GM18502 (cell line): ENCODE measurements at regions not wholly inside any gene's neighbourhood (a gene's known extent, or its start where the extent isn't known, plus 50 kb on each side); places are given as distances from the start of the nearest gene placed in this dataset.
"Not testable (repeated sequence)": the region's sequence is repeated elsewhere in the genome, so short reads cannot be mapped to it uniquely, and the experiment has no call there.

ENCODE experiments used
- ATAC-seq: cut with Tn5 transposase; IDR thresholded peaks from one replicate; pipeline ENCODE4 v1.9.1; 2021; ENCODE audit warnings: mild to moderate bottlenecking; ENCODE audit not compliant: unreplicated experiment, poor library complexity

DNA sequence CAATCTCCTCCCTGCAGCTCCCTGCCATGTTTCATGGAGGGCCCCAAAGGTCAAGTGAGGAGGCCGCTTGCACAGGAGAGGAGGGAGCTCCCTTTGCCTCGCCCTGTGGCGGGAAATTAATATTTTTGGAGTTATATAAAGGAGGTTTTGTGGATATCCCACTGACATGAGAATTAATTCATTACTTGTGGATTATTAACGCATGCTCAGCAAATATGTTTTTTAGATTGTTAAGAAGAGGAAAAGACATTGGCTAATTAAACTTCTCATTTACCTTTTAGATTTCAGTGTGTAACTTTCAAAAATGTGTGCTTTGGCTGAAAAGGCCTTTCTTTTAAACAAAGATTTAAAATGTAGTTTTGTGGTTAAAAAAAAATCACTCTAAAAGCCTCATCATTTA is 474.0 kb downstream of the SOCS6 start:
- ATAC-seq: no peak

DNA sequence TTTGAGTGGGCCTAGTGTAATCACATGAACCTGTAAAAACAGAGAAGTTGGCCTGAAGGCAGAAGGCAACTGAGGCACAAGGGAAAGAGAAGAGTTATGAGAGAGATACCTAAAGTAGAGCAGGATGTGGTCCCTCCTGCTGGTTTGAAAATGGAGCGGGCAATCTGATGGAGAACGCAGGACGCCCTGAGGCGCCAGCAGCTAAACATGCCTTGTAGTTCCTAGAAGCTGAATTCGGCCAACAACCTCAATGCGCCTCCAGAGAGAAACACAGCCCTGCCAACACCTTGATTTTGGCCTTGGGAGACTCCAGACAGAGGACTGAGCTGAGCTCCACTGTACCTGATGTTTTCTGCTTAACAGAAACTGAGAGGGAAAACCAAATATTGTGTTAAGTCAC is 469.9 kb downstream of the SOCS6 start:
- no peak for ATAC-seq

DNA sequence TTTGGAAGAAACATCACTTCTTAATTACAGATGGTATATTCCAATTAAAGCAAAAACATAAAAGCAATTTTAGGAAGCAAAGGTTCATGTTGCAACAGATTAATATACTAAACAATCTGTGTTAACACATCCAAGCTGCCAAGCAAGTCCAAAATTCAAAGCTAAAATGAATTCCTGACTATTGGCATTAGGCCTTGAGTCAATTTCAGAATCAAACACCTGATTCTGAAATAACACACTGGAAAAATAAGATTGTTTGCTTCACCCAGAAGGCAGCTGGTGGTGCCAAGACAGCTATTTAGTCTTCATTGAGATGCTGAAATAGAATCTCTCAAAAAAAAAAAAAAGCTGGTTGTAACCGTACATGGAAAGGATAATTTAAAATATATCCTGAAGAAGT is 465.6 kb downstream of the SOCS6 start:
- no peak for ATAC-seq

DNA sequence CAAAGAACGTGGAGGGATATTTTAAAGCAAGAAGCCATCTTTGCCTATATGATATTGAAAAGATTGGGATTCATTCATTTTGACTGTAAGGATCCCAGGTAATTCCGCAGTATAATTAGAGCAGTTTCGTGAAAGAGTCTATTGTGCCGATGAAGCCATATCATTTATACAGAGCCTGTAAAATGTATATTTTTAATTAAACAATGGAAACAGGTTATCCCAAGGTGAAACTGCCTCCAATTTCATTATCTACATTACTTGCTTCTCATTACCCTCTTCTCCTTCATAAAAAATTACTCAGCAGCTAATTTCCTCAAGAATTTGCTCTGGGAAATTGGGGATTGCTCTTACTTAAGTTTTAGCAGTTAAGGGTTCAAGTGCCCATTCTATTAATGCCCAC is 444.1 kb downstream of the SOCS6 start:
- no peak for ATAC-seq

DNA sequence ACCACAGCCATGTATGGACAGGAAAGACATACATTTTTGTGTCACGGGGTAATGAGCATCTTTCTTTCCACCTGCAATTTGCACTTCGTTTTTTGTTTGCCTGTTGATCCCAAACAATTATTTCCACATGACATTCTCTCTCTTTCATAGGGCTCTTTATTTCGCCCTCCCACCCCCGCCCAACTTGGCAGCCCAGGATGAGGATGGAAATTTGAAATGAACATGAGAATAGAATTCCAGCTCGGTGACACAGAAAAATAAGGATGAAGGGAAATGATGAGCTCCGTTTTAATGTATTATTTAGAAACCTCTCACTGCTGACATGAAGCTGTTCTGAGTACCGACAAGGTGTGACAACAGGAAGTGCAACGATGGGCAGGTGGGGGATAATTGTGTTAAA is 443.3 kb downstream of the SOCS6 start:
- no peak for ATAC-seq

DNA sequence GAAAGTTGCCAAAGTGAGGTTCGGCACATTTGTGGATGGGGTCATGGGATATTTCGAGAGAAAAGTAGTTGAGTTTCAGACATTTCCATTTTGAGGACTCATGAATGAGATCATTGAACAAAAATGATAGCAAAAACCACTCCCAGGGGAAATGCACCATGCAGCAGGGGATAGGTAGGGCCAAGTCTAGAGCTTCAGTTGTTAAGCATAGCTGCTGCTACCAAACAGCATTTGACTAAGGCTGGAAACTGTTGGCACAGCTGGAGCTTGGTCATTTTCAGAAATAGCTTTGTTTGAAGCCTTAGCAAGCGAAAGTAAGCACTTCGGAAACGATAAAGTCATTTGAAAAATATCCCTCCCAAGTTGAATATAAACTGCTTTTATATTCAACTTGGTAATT is 431.8 kb downstream of the SOCS6 start:
- no peak for ATAC-seq

DNA sequence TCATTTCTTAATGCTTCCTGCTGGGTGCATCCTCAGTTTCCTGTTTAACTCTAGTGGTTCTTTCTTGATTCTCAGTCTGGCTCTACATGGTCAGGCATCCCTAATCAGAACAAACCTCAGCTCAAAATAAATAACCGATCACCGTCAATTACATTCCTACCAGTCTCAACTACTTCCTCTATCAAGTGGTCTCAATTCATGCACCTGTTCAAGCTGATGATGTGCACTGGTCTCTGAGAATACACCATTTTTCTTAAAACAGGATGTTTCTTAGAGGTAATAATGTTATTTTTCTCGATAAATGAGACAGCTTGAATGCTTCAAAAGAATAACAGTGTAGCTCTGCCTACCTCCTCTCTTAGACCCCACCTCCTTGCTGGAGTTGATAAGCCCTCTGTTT is 420.9 kb downstream of the SOCS6 start:
- ATAC-seq: no peak

DNA sequence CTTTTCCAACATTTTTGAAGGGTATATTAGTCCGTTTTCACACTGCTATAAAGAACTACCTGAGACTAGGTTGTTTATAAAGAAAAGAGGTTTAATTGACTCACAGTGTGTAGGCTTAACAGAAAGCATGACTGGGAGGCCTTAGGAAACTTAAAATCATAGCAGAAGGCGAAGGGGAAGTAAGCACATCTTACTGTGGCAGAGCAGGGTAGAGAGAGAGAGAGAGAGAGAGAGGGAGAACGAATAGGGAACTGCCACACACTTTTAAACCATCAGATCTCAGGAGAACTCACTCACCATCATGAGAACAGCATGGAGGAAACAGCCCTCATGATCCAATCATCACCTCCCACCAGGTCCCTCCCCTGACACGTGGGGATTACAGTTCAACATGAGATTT is 420.3 kb downstream of the SOCS6 start:
- no peak for ATAC-seq

DNA sequence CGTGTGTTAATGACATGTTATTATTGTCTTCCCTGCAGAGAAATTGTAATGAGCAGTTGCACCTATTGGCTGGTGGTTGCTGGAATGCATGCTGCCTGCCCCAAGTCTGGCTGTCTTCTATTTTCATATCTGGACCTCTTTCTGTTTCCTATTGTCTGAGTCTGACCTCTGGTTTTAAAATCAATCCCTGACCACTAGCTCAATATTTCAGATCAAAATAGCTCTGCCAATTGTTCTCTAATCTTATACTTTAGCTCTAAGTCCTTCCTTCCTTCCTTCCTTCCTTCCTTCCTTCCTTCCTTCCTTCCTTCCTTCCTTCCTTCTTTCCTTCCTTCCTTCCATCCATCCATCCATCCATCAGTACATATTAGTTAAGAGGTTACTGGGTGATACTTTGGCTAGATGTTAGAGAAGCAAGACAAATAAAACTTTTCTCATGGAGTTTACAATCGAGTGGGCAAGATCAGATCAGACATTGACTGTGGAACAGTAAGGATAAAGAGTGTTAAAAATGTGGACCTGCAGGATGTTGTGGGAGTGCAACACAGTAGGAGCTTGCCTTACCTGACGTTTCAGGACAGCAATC is 417.1 kb downstream of the SOCS6 start:
- no peak for ATAC-seq

DNA sequence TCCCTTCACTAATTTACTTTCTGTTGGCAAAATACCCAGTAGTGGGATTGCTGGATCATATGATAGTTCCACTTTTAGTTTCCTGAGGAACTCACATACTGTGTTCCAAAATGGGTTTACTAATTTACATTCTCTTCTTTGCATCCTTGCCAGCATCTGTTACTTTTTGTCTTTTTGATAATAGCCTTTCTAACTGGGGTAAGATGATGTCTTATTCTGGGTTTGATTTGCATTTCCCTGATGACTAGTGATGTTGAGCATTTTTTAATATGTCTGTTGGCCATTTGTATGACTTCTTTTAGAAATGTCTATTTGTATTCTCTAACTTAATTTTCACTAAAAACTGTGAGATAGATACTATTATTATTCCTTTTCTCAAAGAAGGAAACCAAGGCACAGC is 411.7 kb downstream of the SOCS6 start:
- no peak for ATAC-seq

DNA sequence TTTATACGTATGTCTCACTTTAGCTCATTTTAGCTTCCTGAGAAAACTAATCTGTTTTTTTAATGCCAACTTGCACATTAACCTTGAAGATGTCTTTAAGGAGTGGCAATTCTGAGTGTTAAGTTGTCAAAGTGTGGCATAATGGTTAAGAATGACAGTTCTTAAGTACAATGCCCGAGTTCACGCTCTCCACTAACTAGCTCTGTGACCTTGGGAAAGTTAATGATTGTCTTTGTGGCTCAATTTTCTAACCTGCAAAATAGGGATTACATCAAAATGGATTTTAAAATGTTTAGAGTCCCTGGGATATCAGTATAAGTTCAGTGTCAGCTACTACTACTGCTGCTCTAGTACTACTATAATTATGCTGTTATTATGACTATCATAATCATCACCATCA is 409.7 kb downstream of the SOCS6 start:
- ATAC-seq: no peak

DNA sequence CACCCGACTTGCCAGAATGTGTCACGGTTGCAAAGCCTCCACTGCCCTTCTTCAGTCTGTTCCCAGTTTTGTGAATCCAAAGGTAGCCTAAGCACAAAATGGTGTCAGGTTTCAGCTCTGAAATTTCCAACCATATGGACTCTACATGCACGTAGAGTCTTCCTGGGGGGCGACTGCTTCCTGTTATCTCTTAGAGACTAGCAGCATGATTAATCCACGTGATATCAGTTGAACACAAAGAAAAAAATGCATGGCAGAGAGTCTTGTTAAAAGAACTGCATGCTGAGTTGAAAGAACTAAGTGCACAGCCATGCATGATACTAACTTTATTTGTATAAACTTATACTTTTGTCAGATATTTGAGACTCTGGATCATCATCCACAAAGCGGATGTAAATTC is 404.4 kb downstream of the SOCS6 start:
- ATAC-seq: no peak

DNA sequence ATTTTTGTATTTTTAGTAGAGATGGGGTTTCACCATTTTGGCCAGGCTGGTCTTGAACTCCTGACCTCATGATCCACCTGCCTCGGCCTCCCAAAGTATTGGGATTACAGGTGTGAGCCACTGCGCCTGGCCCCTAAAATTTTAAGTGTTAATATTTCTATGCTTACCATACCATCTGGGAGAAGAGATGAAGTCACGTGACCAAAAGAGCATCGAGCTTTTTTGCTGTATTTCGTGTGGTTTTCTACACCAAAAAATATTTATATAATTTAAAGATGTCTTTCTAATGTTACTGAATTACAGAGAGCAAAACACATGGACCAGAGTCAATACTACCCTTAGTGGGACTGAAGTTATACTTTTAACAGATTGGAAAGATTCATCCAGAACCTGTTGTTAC is 400.9 kb downstream of the SOCS6 start:
- ATAC-seq: not testable (repeated sequence)

DNA sequence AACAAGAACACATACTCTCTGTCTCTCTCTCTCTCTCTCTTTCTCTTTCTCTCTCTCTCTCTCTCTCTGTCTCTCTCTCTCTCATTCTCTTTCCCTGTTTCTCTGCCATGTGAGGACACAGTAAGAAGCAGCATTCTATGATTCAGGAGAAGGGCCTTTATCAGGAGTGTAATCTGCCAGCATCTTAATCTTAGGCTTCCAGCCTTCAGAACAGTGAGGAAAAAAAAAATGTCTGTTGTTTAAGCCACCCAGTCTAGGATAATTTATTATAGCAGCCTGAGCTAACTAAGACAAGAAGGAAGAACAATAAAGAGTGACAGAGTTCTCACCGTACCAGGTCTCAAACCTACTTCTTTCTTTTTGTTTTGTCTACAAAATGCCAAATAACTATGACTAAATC is 399.4 kb downstream of the SOCS6 start:
- ATAC-seq: no peak

DNA sequence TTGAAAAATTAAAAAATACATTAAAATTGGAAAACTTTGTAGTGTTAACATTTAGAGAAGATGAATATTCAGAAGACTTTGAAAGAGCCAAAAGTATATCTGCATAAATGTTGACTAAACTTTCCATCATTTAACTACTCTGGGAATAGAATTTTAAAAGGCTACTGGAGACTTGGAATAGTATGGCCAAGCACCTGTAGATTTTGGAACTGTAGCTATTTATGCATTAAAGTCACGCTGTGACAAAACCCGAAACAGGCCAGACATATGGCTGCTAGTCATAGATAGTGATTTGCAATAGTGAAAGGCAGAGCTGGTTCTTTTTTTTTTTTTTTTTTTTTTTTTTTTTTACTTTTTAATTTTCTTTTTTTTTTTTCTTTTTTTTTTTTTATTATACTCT is 396.0 kb downstream of the SOCS6 start:
- ATAC-seq: no peak

DNA sequence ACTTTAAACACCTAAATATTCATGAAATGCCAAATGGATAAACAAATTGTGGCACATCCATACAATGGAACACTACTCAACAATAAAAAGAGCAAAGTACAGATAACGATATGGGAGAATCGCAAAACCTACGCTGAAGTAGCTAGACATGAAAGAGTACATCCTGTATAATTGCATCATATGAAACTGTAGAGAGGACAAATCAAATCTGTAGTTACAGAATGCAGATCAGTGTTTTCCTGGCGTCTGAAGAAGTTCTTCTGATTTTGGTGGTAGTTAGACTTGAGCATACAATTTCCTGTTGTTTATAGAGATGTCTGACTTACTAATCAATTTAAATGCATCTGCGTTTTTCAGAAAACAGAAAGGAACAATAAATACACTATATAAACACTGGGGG is 394.4 kb downstream of the SOCS6 start:
- ATAC-seq: no peak

DNA sequence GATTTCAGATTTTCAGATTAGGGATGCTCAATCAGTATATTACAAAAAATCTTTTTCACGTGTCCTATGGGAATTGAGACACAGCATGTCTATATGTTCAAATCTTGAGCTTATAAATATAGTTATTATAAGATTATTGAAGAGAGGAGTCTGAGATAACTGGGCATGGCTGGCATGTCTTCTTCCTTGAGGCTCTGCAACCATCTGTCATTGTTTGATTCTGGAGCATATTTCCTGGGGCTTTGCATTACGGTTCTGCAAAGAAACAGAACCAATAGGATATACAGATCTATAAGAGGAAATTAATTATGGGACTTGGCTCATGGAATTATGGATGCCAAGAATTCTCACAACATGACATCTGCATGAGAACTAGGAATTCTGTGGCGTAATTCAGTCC is 386.1 kb downstream of the SOCS6 start:
- no peak for ATAC-seq

DNA sequence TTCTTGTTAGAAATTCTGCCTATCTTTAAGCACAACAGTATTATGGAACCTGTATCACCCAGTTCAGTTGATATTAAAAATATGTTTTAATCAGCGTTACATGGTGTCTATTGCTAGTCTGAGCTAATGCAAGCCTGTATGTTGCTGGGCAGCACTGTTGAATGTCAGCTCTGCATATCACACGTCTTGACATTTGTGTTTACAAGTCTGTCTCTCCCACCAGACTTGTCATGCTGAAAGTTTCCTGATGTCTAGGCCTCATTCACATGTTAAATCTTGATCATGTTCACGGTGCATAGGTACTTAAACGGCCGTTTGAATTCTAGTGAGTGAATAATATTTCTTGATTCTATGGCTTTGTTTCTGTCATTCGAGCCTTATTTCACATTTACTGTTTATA is 385.0 kb downstream of the SOCS6 start:
- ATAC-seq: no peak

DNA sequence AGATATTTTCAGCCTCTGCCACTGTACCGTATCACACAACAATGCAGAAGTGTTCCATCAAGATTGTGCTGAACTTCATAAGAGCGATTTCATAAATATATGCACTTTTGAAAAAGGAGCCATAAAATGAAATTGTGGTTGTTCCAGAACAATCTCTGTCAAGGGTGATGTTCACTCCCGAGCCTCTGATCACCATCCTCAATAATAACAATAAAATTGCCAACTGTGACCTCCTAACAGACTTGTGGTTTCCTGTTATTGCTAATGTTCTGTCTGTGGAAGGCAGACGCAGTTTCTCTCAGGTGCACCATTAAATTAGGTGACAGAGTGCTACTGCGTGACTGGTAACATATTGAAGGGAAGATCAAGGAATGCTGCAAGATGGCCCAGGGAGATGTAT is 383.7 kb downstream of the SOCS6 start:
- ATAC-seq: no peak

DNA sequence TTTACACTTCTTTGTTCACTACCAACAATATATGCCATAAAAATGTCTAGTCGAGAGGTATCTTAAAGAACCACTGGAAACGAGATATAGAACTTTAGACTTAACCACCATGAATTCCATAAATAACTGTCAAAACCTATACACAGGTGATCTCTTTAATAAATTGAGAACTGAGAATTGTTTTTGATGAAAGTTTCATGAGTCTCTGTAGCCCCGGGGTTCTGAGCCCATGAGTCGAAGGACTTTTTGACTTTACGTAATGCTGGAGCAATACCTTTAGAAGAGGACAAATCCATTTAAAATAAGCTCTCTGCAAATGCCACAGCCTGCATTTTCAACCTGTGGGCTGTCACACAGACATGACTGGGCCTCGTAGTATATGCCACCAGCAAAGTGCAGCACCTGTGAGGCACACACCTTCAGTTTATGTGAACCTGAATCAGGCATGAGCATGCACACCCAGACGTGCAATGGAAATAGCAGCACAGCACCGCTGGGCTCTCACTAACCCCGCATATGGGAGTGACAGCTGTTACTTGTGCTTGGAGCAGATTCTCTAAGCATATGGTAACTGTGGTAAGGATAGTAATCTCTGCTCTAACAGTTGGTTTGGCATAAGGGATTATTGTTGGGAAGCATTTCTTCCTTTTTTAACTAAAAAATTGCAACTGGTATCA is 383.2 kb downstream of the SOCS6 start:
- no peak for ATAC-seq

DNA sequence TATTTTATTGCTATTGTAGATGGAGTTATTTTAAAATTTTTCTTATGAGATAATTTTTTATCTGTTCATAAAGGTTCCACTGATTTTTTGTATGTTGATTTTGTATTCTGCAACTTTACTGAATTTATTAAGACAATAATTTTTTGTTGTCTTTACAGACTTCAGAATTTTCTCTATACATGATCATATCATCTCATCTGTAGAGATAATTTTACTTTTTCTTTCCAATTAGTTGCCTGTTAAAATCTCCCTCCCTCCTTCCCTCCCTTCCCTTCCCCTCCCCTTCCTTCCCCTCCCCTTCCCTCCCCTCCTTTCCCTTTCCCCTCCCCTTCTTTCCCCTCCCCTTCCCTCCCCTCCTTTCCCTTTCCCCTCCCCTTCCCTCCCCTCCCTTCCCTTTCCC is 378.1 kb downstream of the SOCS6 start:
- no peak for ATAC-seq

DNA sequence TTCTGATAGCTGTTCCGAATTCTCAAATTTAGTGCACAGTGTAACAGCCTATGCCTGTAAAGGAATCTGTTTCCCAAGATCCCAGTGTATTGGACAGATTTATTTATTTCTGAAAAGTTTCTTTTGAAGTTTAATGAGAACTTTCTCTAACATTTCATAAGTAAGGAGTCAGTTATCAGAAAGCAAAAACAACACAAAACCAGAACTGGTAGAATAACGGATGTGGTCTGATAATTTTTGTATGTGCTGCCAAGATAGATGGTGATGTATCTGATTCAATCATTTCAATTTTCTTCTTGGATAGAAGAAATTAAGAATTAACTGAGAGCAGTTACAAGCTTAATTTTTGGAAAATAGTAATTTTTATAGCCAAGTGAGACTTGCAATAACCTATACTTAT is 374.3 kb downstream of the SOCS6 start:
- no peak for ATAC-seq

DNA sequence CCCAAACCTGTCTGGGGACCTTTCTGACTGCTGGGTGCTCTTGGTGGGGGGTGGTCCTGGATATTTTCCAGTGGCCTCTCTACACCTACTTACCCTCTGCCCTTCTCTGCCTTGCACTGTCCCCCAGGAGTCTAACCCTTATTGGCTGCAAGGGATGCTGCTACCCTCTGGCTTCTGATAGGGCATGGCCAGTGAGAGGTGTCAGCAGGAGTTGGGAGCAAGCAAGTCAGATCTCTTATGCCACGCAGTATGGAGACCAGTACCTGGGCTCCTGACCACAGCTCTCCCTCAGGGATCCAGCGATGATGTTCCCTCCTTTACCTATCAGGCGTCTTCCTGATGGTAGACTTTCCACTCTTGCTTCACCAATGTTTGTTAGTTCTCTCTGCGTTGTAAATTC is 373.7 kb downstream of the SOCS6 start:
- no peak for ATAC-seq
